GM18508 (cell line): ENCODE measurements at regions not wholly inside any gene's neighbourhood (a gene's known extent, or its start where the extent isn't known, plus 50 kb on each side); places are given as distances from the start of the nearest gene placed in this dataset.

ENCODE experiments used
- ATAC-seq: cut with Tn5 transposase; IDR thresholded peaks from one replicate; pipeline ENCODE4 v1.9.1; 2021; ENCODE audit warnings: moderate number of reproducible peaks; ENCODE audit not compliant: insufficient read depth, unreplicated experiment

- ATAC-seq, result no peak
These were observed 84.2 kb downstream of the KCNRG start for GRCh38 chr13:50099473-50099872.

GRCh38 chr13:50101590-50101989 is 86.3 kb downstream of the KCNRG start:
- ATAC-seq, result no peak

- no peak for ATAC-seq
These were observed 89.2 kb downstream of the KCNRG start for GRCh38 chr13:50104493-50104892.

- ATAC-seq, result no peak
These were observed 91.3 kb downstream of the KCNRG start for GRCh38 chr13:50106559-50106958.

- ATAC-seq, result no peak
These were observed 92.0 kb downstream of the KCNRG start for GRCh38 chr13:50107205-50107604.

GRCh38 chr13:50114961-50115360 is 99.7 kb downstream of the KCNRG start:
- ATAC-seq, result no peak

GRCh38 chr13:50115695-50116094 is 100.5 kb downstream of the KCNRG start:
- ATAC-seq, result no peak

GRCh38 chr13:50116430-50116973 is 101.3 kb downstream of the KCNRG start:
- ATAC-seq, result no peak

- ATAC-seq, result no peak
These were observed 104.3 kb downstream of the KCNRG start for GRCh38 chr13:50119591-50119990.

- no peak for ATAC-seq
These were observed 107.2 kb downstream of the KCNRG start for GRCh38 chr13:50122455-50122854.

- ATAC-seq, result no peak
These were observed 107.8 kb downstream of the KCNRG start for GRCh38 chr13:50123002-50123401.

- peak; percentile 10 for ATAC-seq
These were observed 108.2 kb downstream of the KCNRG start for GRCh38 chr13:50123515-50123861.

- peak; percentile 41 for ATAC-seq
These were observed 108.8 kb downstream of the KCNRG start for GRCh38 chr13:50123862-50124535.

- ATAC-seq, result no peak
These were observed 109.5 kb downstream of the KCNRG start for GRCh38 chr13:50124536-50125303.

- no peak for ATAC-seq
These were observed 110.0 kb downstream of the KCNRG start for GRCh38 chr13:50125304-50125553.

- no peak for ATAC-seq
These were observed 110.5 kb downstream of the KCNRG start for GRCh38 chr13:50125554-50126262.

- ATAC-seq, result no peak
These were observed 111.2 kb downstream of the KCNRG start for GRCh38 chr13:50126263-50126992.

- ATAC-seq, result no peak
These were observed 111.9 kb downstream of the KCNRG start for GRCh38 chr13:50126993-50127725.

GRCh38 chr13:50127726-50128291 is 112.6 kb downstream of the KCNRG start:
- ATAC-seq, result no peak
